ENCODE measurements at regions not wholly inside any gene's neighbourhood (a gene's known extent, or its start where the extent isn't known, plus 50 kb on each side); places are given as distances from the start of the nearest gene placed in this dataset.
"Not testable (repeated sequence)": the region's sequence is repeated elsewhere in the genome, so short reads cannot be mapped to it uniquely, and the experiment has no call there.

- Histone ChIP-seq H3K27ac (no peak overlapping the region), H3K4me1 (replicated peaks in 1 of 2) (no peaks in the 10 kb centered on the region), H3K4me3 (no peak overlapping the region), H3K27me3 (no peaks in the 10 kb centered on the region), H3K36me3 (replicated peaks in 1 of 2) (no peaks in the 10 kb centered on the region), H3K9me3 (replicated peaks in 1 of 3) (no peaks in the 10 kb centered on the region)
- TF ChIP-seq POLR2A (IDR thresholded peaks at IDR 0.05) (no peak), CTCF (IDR thresholded peaks at IDR 0.05) (no peak)
- WGBS, 4 donors = 68 to 70% (median 70%) methylated on average over 3 to 4 of the region's 4 CpGs
- peak in 2 of 7 donors; percentile 5 to 17 for DNase-seq
- intact Hi-C loops (cut with DNase I) = no loop called here
Observed at GRCh38 chr12:13326076-13326475, 129.6 kb downstream of the EMP1 start.

- H3K36me3 ChIP-seq (replicated peaks in 1 of 2); H3K4me1 ChIP-seq (replicated peaks in 1 of 2); H3K27ac ChIP-seq; H3K4me3 ChIP-seq; H3K9me3 ChIP-seq (replicated peaks in 1 of 3); DNase-seq; H3K27me3 ChIP-seq; intact Hi-C loops (cut with DNase I): not testable (repeated sequence)
- 58 to 83% (median 70%) methylated on average over 2 to 3 of the region's 3 CpGs for WGBS, 4 donors
Observed at GRCh38 chr12:13325037-13325436, 128.5 kb downstream of the EMP1 start.

GRCh38 chr12:13318231-13319015 is 121.9 kb downstream of the EMP1 start:
- no peak for DNase-seq
- no peak for TF ChIP-seq CTCF (IDR thresholded peaks at IDR 0.05)
- TF ChIP-seq POLR2A (IDR thresholded peaks at IDR 0.05) = no peak
- WGBS, 4 donors = 75 to 87% (median 81%) methylated on average over 3 of the region's 3 CpGs
- intact Hi-C loops (cut with DNase I) = no loop called here
- Histone ChIP-seq H3K4me3 (no peak overlapping the region), H3K4me1 (replicated peaks in 1 of 2) (no peaks in the 10 kb centered on the region), H3K27me3 (no peaks in the 10 kb centered on the region), H3K9me3 (replicated peaks in 1 of 3) (no peaks in the 10 kb centered on the region), H3K27ac (no peak overlapping the region), H3K36me3 (replicated peaks in 1 of 2) (no peaks in the 10 kb centered on the region)

GRCh38 chr12:13316587-13317246 is 120.2 kb downstream of the EMP1 start:
- no peak for TF ChIP-seq CTCF (IDR thresholded peaks at IDR 0.05)
- no peak for TF ChIP-seq POLR2A (IDR thresholded peaks at IDR 0.05)
- 49 to 61% (median 54%) methylated on average over 7 of the region's 7 CpGs for WGBS, 4 donors
- intact Hi-C loops (cut with DNase I) = no loop called here

More at GRCh38 chr12:13316587-13317246, 120.2 kb downstream of the EMP1 start:
- no peaks in the 10 kb centered on the region for H3K4me1 ChIP-seq (replicated peaks in 1 of 2)
- no peak for DNase-seq
- no peaks in the 10 kb centered on the region for H3K36me3 ChIP-seq (replicated peaks in 1 of 2)
- H3K27ac ChIP-seq = no peak overlapping the region
- no peak overlapping the region for H3K4me3 ChIP-seq
- H3K27me3 ChIP-seq = no peaks in the 10 kb centered on the region
- no peaks in the 10 kb centered on the region for H3K9me3 ChIP-seq (replicated peaks in 1 of 3)
